ENCODE measurements at regions not wholly inside any gene's neighbourhood (a gene's known extent, or its start where the extent isn't known, plus 50 kb on each side); places are given as distances from the start of the nearest gene placed in this dataset.

DNA sequence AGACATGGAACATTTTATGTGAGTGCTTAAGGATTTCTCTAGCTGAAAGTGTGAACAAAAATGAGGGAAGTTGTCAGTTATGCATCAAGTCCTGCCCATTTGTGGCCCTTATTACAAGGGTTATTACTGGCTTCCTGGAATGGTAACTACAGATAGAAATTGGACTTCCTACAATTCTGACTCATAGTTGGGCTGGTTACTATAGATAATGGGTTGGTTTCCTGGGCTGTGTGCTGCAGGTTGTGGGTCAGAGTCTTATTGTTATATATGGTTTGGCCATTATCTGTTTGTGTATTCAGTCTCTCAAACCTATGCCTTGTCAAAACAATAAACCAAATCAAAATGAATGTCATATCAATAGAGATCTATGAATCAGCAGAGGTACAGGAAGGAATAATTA lies 313.7 kb downstream of the ADAMTS20 start:
- TF ChIP-seq, protein P1, sequence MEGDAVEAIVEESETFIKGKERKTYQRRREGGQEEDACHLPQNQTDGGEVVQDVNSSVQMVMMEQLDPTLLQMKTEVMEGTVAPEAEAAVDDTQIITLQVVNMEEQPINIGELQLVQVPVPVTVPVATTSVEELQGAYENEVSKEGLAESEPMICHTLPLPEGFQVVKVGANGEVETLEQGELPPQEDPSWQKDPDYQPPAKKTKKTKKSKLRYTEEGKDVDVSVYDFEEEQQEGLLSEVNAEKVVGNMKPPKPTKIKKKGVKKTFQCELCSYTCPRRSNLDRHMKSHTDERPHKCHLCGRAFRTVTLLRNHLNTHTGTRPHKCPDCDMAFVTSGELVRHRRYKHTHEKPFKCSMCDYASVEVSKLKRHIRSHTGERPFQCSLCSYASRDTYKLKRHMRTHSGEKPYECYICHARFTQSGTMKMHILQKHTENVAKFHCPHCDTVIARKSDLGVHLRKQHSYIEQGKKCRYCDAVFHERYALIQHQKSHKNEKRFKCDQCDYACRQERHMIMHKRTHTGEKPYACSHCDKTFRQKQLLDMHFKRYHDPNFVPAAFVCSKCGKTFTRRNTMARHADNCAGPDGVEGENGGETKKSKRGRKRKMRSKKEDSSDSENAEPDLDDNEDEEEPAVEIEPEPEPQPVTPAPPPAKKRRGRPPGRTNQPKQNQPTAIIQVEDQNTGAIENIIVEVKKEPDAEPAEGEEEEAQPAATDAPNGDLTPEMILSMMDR (conservative IDR thresholded peaks at IDR 0.05; ENCODE audit: low read depth, low read length): no peak
- TF ChIP-seq EZH2 (IDR thresholded peaks at IDR 0.05; ENCODE audit: low read length, unreplicated experiment): no peak

Data from PC-3 (cell line).